ENCODE measurements at regions not wholly inside any gene's neighbourhood (a gene's known extent, or its start where the extent isn't known, plus 50 kb on each side); places are given as distances from the start of the nearest gene placed in this dataset.

GRCh38 chr6:28711325-28711724, 185.6 kb downstream of the GPX5 start:
- TF ChIP-seq CTCF (IDR thresholded peaks at IDR 0.05; ENCODE audit: insufficient read depth, low read length, severe bottlenecking): no peak
- DNase-seq (ENCODE audit: low read depth) (no peak), FAIRE-seq (no peak)
- Histone ChIP-seq H3K27me3 (ENCODE audit: control insufficient read depth, insufficient read depth, low read length) (no peaks in the 10 kb centered on the region), H3K36me3 (ENCODE audit: control insufficient read depth, insufficient read depth, low read length) (no peaks in the 10 kb centered on the region), H3K4me3 (ENCODE audit: low read depth, low read length) (no peak overlapping the region)

GRCh38 chr6:28711788-28712341, 186.2 kb downstream of the GPX5 start:
- TF ChIP-seq CTCF (IDR thresholded peaks at IDR 0.05; ENCODE audit: insufficient read depth, low read length, severe bottlenecking): no peak
- Histone ChIP-seq H3K36me3 (ENCODE audit: control insufficient read depth, insufficient read depth, low read length) (no peaks in the 10 kb centered on the region), H3K27me3 (ENCODE audit: control insufficient read depth, insufficient read depth, low read length) (no peaks in the 10 kb centered on the region), H3K4me3 (ENCODE audit: low read depth, low read length) (no peak overlapping the region)
- FAIRE-seq (no peak), DNase-seq (ENCODE audit: low read depth) (peak; percentile 96)

- TF ChIP-seq CTCF (IDR thresholded peaks at IDR 0.05; ENCODE audit: insufficient read depth, low read length, severe bottlenecking): no peak
- H3K27me3 ChIP-seq (ENCODE audit: control insufficient read depth, insufficient read depth, low read length): no peaks in the 10 kb centered on the region
- H3K4me3 ChIP-seq (ENCODE audit: low read depth, low read length): no peak overlapping the region
- no peaks in the 10 kb centered on the region for H3K36me3 ChIP-seq (ENCODE audit: control insufficient read depth, insufficient read depth, low read length)
- FAIRE-seq (no peak), DNase-seq (ENCODE audit: low read depth) (no peak)
Measured at GRCh38 chr6:28712982-28713381, 187.3 kb downstream of the GPX5 start.

GRCh38 chr6:28719275-28719940, 193.7 kb downstream of the GPX5 start:
- no peak for TF ChIP-seq CTCF (IDR thresholded peaks at IDR 0.05; ENCODE audit: insufficient read depth, low read length, severe bottlenecking)
- FAIRE-seq (no peak), DNase-seq (ENCODE audit: low read depth) (peak; percentile 36)
- Histone ChIP-seq H3K27me3 (ENCODE audit: control insufficient read depth, insufficient read depth, low read length) (peaks cover 1% of the 10 kb centered on the region), H3K4me3 (ENCODE audit: low read depth, low read length) (no peak overlapping the region), H3K36me3 (ENCODE audit: control insufficient read depth, insufficient read depth, low read length) (no peaks in the 10 kb centered on the region)

GRCh38 chr6:28720357-28721231, 194.9 kb downstream of the GPX5 start:
- no peak overlapping the region for H3K4me3 ChIP-seq (ENCODE audit: low read depth, low read length)
- peaks cover 2% of the 10 kb centered on the region for H3K27me3 ChIP-seq (ENCODE audit: control insufficient read depth, insufficient read depth, low read length)
- H3K36me3 ChIP-seq (ENCODE audit: control insufficient read depth, insufficient read depth, low read length): no peaks in the 10 kb centered on the region
- no peak for DNase-seq (ENCODE audit: low read depth)
- no peak for FAIRE-seq
- no peak for TF ChIP-seq CTCF (IDR thresholded peaks at IDR 0.05; ENCODE audit: insufficient read depth, low read length, severe bottlenecking)

Data from bronchial epithelial cell (primary cell).